ENCODE measurements at regions not wholly inside any gene's neighbourhood (a gene's known extent, or its start where the extent isn't known, plus 50 kb on each side); places are given as distances from the start of the nearest gene placed in this dataset.

DNA sequence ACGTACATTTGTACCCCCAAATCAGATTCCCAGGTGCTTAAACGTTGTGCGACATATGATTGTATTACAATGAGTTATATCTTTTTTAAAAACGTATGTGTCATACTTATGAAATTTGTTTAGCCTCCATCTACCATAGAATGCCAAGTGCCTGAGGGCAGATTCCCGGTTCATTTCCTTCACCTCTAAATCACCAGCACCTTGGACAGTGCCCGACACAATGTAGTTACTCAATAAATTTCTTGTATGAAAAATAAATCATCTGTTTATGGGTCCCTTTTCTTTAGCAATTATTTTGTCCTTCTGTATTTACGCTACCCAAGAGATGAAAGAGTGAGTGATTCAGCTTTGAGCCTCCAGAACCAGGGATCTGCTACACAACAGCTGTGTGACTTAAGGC is 157.4 kb downstream of the TBX5 start:
- no peak for ATAC-seq
- H3K9me3 ChIP-seq, result no peaks in the 10 kb centered on the region
- no peak overlapping the region for H3K27ac ChIP-seq
- 65 to 76% methylated on average over 7 of the region's 7 CpGs for WGBS, 2 donors
- intact Hi-C loops (cut with DNase I), result no loop called here
- H3K4me3 ChIP-seq, result no peak overlapping the region
- no peaks in the 10 kb centered on the region for H3K27me3 ChIP-seq
- no peak for DNase-seq
- H3K4me1 ChIP-seq, result no peaks in the 10 kb centered on the region
- no peaks in the 10 kb centered on the region for H3K36me3 ChIP-seq (replicated peaks in 1 of 2; ENCODE audit: insufficient read depth in 1 of 2, low read depth in 2 of 2)
- TF ChIP-seq, protein P1, sequence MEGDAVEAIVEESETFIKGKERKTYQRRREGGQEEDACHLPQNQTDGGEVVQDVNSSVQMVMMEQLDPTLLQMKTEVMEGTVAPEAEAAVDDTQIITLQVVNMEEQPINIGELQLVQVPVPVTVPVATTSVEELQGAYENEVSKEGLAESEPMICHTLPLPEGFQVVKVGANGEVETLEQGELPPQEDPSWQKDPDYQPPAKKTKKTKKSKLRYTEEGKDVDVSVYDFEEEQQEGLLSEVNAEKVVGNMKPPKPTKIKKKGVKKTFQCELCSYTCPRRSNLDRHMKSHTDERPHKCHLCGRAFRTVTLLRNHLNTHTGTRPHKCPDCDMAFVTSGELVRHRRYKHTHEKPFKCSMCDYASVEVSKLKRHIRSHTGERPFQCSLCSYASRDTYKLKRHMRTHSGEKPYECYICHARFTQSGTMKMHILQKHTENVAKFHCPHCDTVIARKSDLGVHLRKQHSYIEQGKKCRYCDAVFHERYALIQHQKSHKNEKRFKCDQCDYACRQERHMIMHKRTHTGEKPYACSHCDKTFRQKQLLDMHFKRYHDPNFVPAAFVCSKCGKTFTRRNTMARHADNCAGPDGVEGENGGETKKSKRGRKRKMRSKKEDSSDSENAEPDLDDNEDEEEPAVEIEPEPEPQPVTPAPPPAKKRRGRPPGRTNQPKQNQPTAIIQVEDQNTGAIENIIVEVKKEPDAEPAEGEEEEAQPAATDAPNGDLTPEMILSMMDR (IDR thresholded peaks at IDR 0.05), result no peak
- TF ChIP-seq POLR2A (IDR thresholded peaks at IDR 0.05), result no peak

DNA sequence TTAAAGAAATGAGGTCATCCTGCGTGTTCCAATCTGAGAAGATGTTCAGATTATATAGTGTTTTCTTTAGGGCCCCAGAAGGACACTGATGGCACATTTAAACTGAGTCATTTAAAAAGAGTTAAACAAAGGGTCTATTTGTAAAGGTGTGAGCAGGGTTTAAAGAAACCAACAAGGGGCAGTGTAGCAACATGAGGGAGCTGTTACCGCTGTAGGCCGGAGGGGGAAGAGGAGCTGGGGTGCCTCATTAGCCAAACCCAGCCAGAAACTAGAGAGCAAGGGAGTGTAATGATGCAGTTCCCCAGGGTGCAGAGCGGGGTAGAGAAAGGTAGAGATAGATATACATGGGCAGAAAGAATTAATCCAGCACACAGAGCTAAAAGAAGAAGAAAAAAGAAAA is 160.4 kb downstream of the TBX5 start:
- no peaks in the 10 kb centered on the region for H3K9me3 ChIP-seq
- H3K36me3 ChIP-seq (replicated peaks in 1 of 2; ENCODE audit: insufficient read depth in 1 of 2, low read depth in 2 of 2), result no peaks in the 10 kb centered on the region
- DNase-seq (no peak), ATAC-seq (no peak)
- no peak overlapping the region for H3K27ac ChIP-seq
- no peaks in the 10 kb centered on the region for H3K27me3 ChIP-seq
- no peaks in the 10 kb centered on the region for H3K4me1 ChIP-seq
- TF ChIP-seq, protein P1 (IDR thresholded peaks at IDR 0.05), result no peak
- TF ChIP-seq POLR2A (IDR thresholded peaks at IDR 0.05), result no peak
- 26 to 33% methylated on average over 4 of the region's 4 CpGs for WGBS, 2 donors
- intact Hi-C loops (cut with DNase I), result no loop called here
- no peak overlapping the region for H3K4me3 ChIP-seq

DNA sequence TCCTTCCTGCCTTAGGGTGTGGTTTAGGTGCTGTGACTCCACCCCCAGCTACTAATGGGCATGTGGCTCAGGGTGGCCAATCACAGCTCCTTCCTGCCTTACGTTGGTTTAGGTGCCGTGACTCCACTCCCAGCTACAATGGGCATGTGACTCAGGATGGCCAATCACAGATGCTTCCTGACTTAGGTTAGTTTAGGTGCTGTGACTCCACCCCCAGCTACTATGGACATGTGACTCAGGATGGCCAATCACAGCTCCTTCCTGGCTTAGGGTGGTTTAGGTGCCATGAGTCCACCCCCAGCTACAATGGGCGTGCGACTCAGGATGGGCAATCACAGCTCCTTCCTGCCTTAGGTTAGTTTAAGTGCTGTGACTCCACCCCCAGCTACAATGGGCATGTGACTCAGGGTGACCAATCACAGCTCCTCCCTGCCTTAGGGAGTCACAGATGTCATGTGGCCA is 163.9 kb downstream of the TBX5 start:
- no peaks in the 10 kb centered on the region for H3K27me3 ChIP-seq

GRCh38 chr12:114240288-114240687 is 165.7 kb downstream of the TBX5 start:
- Histone ChIP-seq H3K27ac (no peak overlapping the region), H3K36me3 (replicated peaks in 1 of 2; ENCODE audit: insufficient read depth in 1 of 2, low read depth in 2 of 2) (no peaks in the 10 kb centered on the region), H3K27me3 (no peaks in the 10 kb centered on the region), H3K4me1 (no peaks in the 10 kb centered on the region), H3K9me3 (no peaks in the 10 kb centered on the region), H3K4me3 (no peak overlapping the region)
- WGBS, 2 donors, result 46 to 50% methylated on average over 10 to 12 of the region's 12 CpGs
- TF ChIP-seq POLR2A (IDR thresholded peaks at IDR 0.05), result no peak
- TF ChIP-seq, protein P1 (IDR thresholded peaks at IDR 0.05), result no peak
- ATAC-seq (no peak), DNase-seq (no peak)
- intact Hi-C loops (cut with DNase I), result no loop called here

More for the DNA sequence above, 163.9 kb downstream of the TBX5 start:
- no peak for ATAC-seq
- WGBS, 2 donors, result 63 to 85% methylated on average over 2 to 4 of the region's 4 CpGs
- no peak overlapping the region for H3K27ac ChIP-seq
- no peak overlapping the region for H3K4me3 ChIP-seq
- TF ChIP-seq POLR2A (IDR thresholded peaks at IDR 0.05), result no peak
- TF ChIP-seq, protein P1 (IDR thresholded peaks at IDR 0.05), result no peak
- intact Hi-C loops (cut with DNase I), result no loop called here
- H3K36me3 ChIP-seq (replicated peaks in 1 of 2; ENCODE audit: insufficient read depth in 1 of 2, low read depth in 2 of 2), result no peaks in the 10 kb centered on the region
- no peaks in the 10 kb centered on the region for H3K9me3 ChIP-seq
- no peak for DNase-seq
- H3K4me1 ChIP-seq, result no peaks in the 10 kb centered on the region

DNA sequence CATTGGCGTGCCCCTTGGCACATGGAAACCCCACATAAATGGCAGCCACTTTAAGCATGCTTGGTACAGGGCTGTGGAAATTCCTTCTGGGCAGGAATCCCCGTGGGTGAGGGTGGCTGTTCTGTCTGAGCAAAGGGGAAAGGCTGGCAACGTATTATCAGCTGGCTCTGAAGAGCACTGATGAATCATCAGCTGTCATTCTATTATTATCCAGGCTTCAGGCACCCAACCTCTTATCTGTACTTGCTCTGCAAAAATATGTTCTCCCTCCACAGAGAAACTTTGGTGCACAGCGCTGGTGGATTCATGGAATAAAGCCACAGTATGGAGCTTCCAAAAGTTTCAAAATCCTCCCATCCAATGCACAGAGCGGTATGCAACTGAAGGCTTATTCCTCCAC is 167.1 kb downstream of the TBX5 start:
- no peak overlapping the region for H3K4me3 ChIP-seq
- DNase-seq, result peak in 1 of 4 donors; percentile 2
- H3K36me3 ChIP-seq (replicated peaks in 1 of 2; ENCODE audit: insufficient read depth in 1 of 2, low read depth in 2 of 2), result no peaks in the 10 kb centered on the region
- TF ChIP-seq, protein P1 (IDR thresholded peaks at IDR 0.05), result no peak
- no peak for TF ChIP-seq POLR2A (IDR thresholded peaks at IDR 0.05)
- H3K27me3 ChIP-seq, result no peaks in the 10 kb centered on the region
- no peaks in the 10 kb centered on the region for H3K9me3 ChIP-seq
- 29 to 44% methylated on average over 5 of the region's 5 CpGs for WGBS, 2 donors
- intact Hi-C loops (cut with DNase I), result no loop called here
- no peak for ATAC-seq
- H3K4me1 ChIP-seq, result no peaks in the 10 kb centered on the region
- H3K27ac ChIP-seq, result no peak overlapping the region

Data from body of pancreas (tissue), 4 donors.